Caco-2 (cell line): ENCODE measurements at regions not wholly inside any gene's neighbourhood (a gene's known extent, or its start where the extent isn't known, plus 50 kb on each side); places are given as distances from the start of the nearest gene placed in this dataset.

Experiments
- BruUV-seq: library from RNA; stranded (reverse); fragments of 400-500 nt; replicated peaks from 2 replicates; lab custom pipeline; 2021; lab: Mats Ljungman, UMichigan
- CTCF ChIA-PET: fragments of 300-600 bp; sonication (Branson Sonifier 250); formaldehyde crosslinking; loops from one replicate; lab custom pipeline; 2022; ENCODE audit warnings: antibody characterized with exemption; lab: Charles Lee
- POLR2A ChIA-PET: fragments of 300-600 bp; sonication (Branson Sonifier 250); formaldehyde crosslinking; loops from one replicate; lab custom pipeline; 2022; ENCODE audit warnings: antibody characterized with exemption; lab: Charles Lee
- DNase-seq, 2 experiments: peaks; one replicate each; pipeline versions ENCODE4 v3.0.0 to v3.0.0-alpha.2; 2020 to 2022
- H3K27me3 ChIP-seq: replicated peaks from 2 replicates; pipeline ENCODE4 v1.6.0; 2011; ENCODE audit warnings: low read length; ENCODE audit not compliant: control insufficient read depth, insufficient read depth
- H3K36me3 ChIP-seq: 2 replicates; pipeline ENCODE4 v1.5.1; 2011; ENCODE audit warnings: low read length; ENCODE audit not compliant: control insufficient read depth, insufficient read depth
- H3K4me1 ChIP-seq: fragments of 250-450 bp; sonication (Bioruptor Pico); 2 replicates; pipeline ENCODE4 v1.5.1; 2020; ENCODE audit warnings: mild to moderate bottlenecking
- H3K4me3 ChIP-seq: 2 replicates; pipeline ENCODE4 v1.5.1; 2011; ENCODE audit warnings: low read depth, mild to moderate bottlenecking, control low read depth, low read length
- H3K9me3 ChIP-seq: fragments of 250-450 bp; sonication (Bioruptor Pico); 2 replicates; pipeline ENCODE4 v1.5.1; 2020; ENCODE audit warnings: mild to moderate bottlenecking, moderate library complexity
- H3K27ac Mint-ChIP-seq: one replicate; pipeline ENCODE4 v1.8.0; 2022; ENCODE audit warnings: mixed read lengths; ENCODE audit not compliant: unreplicated experiment
- H3K27me3 Mint-ChIP-seq: one replicate; pipeline ENCODE4 v1.8.0; 2022; ENCODE audit warnings: mixed read lengths; ENCODE audit not compliant: insufficient read depth, unreplicated experiment
- H3K36me3 Mint-ChIP-seq: one replicate; pipeline ENCODE4 v1.8.0; 2022; ENCODE audit warnings: mild to moderate bottlenecking, mixed read lengths; ENCODE audit not compliant: insufficient read depth, unreplicated experiment
- H3K4me1 Mint-ChIP-seq: one replicate; pipeline ENCODE4 v1.8.0; 2022; ENCODE audit warnings: low read depth, mixed read lengths; ENCODE audit not compliant: unreplicated experiment
- H3K4me3 Mint-ChIP-seq: one replicate; pipeline ENCODE4 v1.8.0; 2022; ENCODE audit warnings: mild to moderate bottlenecking, moderate library complexity, mixed read lengths; ENCODE audit not compliant: unreplicated experiment
- H3K9me3 Mint-ChIP-seq: one replicate; pipeline ENCODE4 v1.8.0; 2022; ENCODE audit warnings: mixed read lengths; ENCODE audit not compliant: unreplicated experiment
- CTCF ChIP-seq, 2 experiments: fragments of 200-600 bp in 1 of 2; IDR thresholded peaks; 1 replicate in 1 of 2; 2 replicates in 1 of 2; pipeline versions ENCODE4 v1.5.1 to v1.8.0; 2011 to 2022; ENCODE audit warnings: antibody characterized with exemption in 1 of 2, control low read depth in 1 of 2, inconsistent platforms in 1 of 2, low read depth in 1 of 2, low read length in 1 of 2, mild to moderate bottlenecking in 1 of 2, moderate library complexity in 1 of 2; ENCODE audit not compliant: insufficient read depth in 1 of 2, severe bottlenecking in 1 of 2, unreplicated experiment in 1 of 2
- intact Hi-C: fragments of 100-400 bp; cut with micrococcal nuclease; formaldehyde crosslinking; loops from one replicate; pipeline ENCODE4 v1.10.0; 2022; ENCODE audit not compliant: unreplicated experiment

- Histone ChIP-seq H3K4me3 (no peak overlapping the region), H3K9me3 (no peaks in the 10 kb centered on the region), H3K4me1 (no peaks in the 10 kb centered on the region), H3K27me3 (no peaks in the 10 kb centered on the region), H3K36me3 (no peaks in the 10 kb centered on the region)
- intact Hi-C loops, result no loop called here
- CTCF ChIA-PET, result no interaction called here
- no peak overlapping the region for H3K27ac Mint-ChIP-seq
- BruUV-seq, result no TSS peak
- DNase-seq, result no peak
- no peak overlapping the region for H3K4me3 Mint-ChIP-seq
- H3K36me3 Mint-ChIP-seq, result no peaks in the 10 kb centered on the region
- no peaks in the 10 kb centered on the region for H3K4me1 Mint-ChIP-seq
- POLR2A ChIA-PET, result no interaction called here
- peaks cover 9% of the 10 kb centered on the region for H3K27me3 Mint-ChIP-seq
- H3K9me3 Mint-ChIP-seq, result no peaks in the 10 kb centered on the region
- no peak for TF ChIP-seq CTCF (IDR thresholded peaks at IDR 0.05; ENCODE audit: insufficient read depth in 1 of 2, low read depth in 1 of 2, low read length in 1 of 2, severe bottlenecking in 1 of 2, unreplicated experiment in 1 of 2)
These were observed 208.0 kb upstream of the SPRY2 start for GRCh38 chr13:80548915-80549314.

- no peak for TF ChIP-seq CTCF (IDR thresholded peaks at IDR 0.05; ENCODE audit: insufficient read depth in 1 of 2, low read depth in 1 of 2, low read length in 1 of 2, severe bottlenecking in 1 of 2, unreplicated experiment in 1 of 2)
- Histone ChIP-seq H3K4me3 (no peak overlapping the region), H3K9me3 (no peaks in the 10 kb centered on the region), H3K27me3 (no peaks in the 10 kb centered on the region), H3K4me1 (no peaks in the 10 kb centered on the region), H3K36me3 (no peaks in the 10 kb centered on the region)
- Mint-ChIP-seq H3K27ac (no peak overlapping the region), H3K27me3 (peaks cover 9% of the 10 kb centered on the region), H3K36me3 (no peaks in the 10 kb centered on the region), H3K4me3 (no peak overlapping the region), H3K4me1 (no peaks in the 10 kb centered on the region), H3K9me3 (no peaks in the 10 kb centered on the region)
- BruUV-seq, result no TSS peak
- POLR2A ChIA-PET, result no interaction called here
- intact Hi-C loops, result no loop called here
- CTCF ChIA-PET, result no interaction called here
- DNase-seq, result no peak
These were observed 207.2 kb upstream of the SPRY2 start for GRCh38 chr13:80547885-80548825.

GRCh38 chr13:80547341-80547740, 206.4 kb upstream of the SPRY2 start:
- H3K27me3 Mint-ChIP-seq, result peaks cover 9% of the 10 kb centered on the region
- Histone ChIP-seq H3K9me3 (no peaks in the 10 kb centered on the region), H3K4me1 (no peaks in the 10 kb centered on the region), H3K36me3 (no peaks in the 10 kb centered on the region), H3K4me3 (no peak overlapping the region), H3K27me3 (no peaks in the 10 kb centered on the region)
- no peak overlapping the region for H3K27ac Mint-ChIP-seq
- H3K4me1 Mint-ChIP-seq, result no peaks in the 10 kb centered on the region
- CTCF ChIA-PET, result no interaction called here
- intact Hi-C loops, result no loop called here
- no peaks in the 10 kb centered on the region for H3K36me3 Mint-ChIP-seq
- BruUV-seq, result no TSS peak
- H3K4me3 Mint-ChIP-seq, result no peak overlapping the region
- no peak for DNase-seq
- TF ChIP-seq CTCF (IDR thresholded peaks at IDR 0.05; ENCODE audit: insufficient read depth in 1 of 2, low read depth in 1 of 2, low read length in 1 of 2, severe bottlenecking in 1 of 2, unreplicated experiment in 1 of 2), result no peak
- no peaks in the 10 kb centered on the region for H3K9me3 Mint-ChIP-seq
- POLR2A ChIA-PET, result no interaction called here
